ENCODE measurements at regions not wholly inside any gene's neighbourhood (a gene's known extent, or its start where the extent isn't known, plus 50 kb on each side); places are given as distances from the start of the nearest gene placed in this dataset.
"Not testable (repeated sequence)": the region's sequence is repeated elsewhere in the genome, so short reads cannot be mapped to it uniquely, and the experiment has no call there.

- no peak for DNase-seq (ENCODE audit: low read depth)
Observed at GRCh38 chr2:428591-428990, 140.7 kb upstream of the ALKAL2 start.

GRCh38 chr2:426696-427095, 138.8 kb upstream of the ALKAL2 start:
- not testable (repeated sequence) for DNase-seq (ENCODE audit: low read depth)

- no peak for DNase-seq (ENCODE audit: low read depth)
Observed at GRCh38 chr2:425947-426346, 138.1 kb upstream of the ALKAL2 start.

GRCh38 chr2:425243-425642, 137.4 kb upstream of the ALKAL2 start:
- no peak for DNase-seq (ENCODE audit: low read depth)

- peak; percentile 85 for DNase-seq (ENCODE audit: low read depth)
Observed at GRCh38 chr2:424306-425171, 136.6 kb upstream of the ALKAL2 start.

- peak; percentile 12 for DNase-seq (ENCODE audit: low read depth)
Observed at GRCh38 chr2:423479-423878, 135.6 kb upstream of the ALKAL2 start.

GRCh38 chr2:422676-423435, 135.0 kb upstream of the ALKAL2 start:
- DNase-seq (ENCODE audit: low read depth) = no peak

- no peak for DNase-seq (ENCODE audit: low read depth)
Observed at GRCh38 chr2:421406-421805, 133.5 kb upstream of the ALKAL2 start.

GRCh38 chr2:419687-420317, 131.9 kb upstream of the ALKAL2 start:
- DNase-seq (ENCODE audit: low read depth) = no peak

GRCh38 chr2:417662-418061, 129.8 kb upstream of the ALKAL2 start:
- no peak for DNase-seq (ENCODE audit: low read depth)

- no peak for DNase-seq (ENCODE audit: low read depth)
Observed at GRCh38 chr2:417006-417405, 129.1 kb upstream of the ALKAL2 start.

GRCh38 chr2:415986-416610, 128.2 kb upstream of the ALKAL2 start:
- no peak for DNase-seq (ENCODE audit: low read depth)

- no peak for DNase-seq (ENCODE audit: low read depth)
Observed at GRCh38 chr2:409523-409922, 121.6 kb upstream of the ALKAL2 start.

GRCh38 chr2:407630-408029, 119.7 kb upstream of the ALKAL2 start:
- DNase-seq (ENCODE audit: low read depth) = no peak

- no peak for DNase-seq (ENCODE audit: low read depth)
Observed at GRCh38 chr2:406876-407275, 119.0 kb upstream of the ALKAL2 start.

GRCh38 chr2:406231-406630, 118.3 kb upstream of the ALKAL2 start:
- no peak for DNase-seq (ENCODE audit: low read depth)

- no peak for DNase-seq (ENCODE audit: low read depth)
Observed at GRCh38 chr2:404581-404980, 116.7 kb upstream of the ALKAL2 start.

GRCh38 chr2:403682-404081, 115.8 kb upstream of the ALKAL2 start:
- no peak for DNase-seq (ENCODE audit: low read depth)

GRCh38 chr2:402721-403120, 114.8 kb upstream of the ALKAL2 start:
- no peak for DNase-seq (ENCODE audit: low read depth)

GRCh38 chr2:402206-402605, 114.3 kb upstream of the ALKAL2 start:
- DNase-seq (ENCODE audit: low read depth) = no peak

- no peak for DNase-seq (ENCODE audit: low read depth)
Observed at GRCh38 chr2:401019-401679, 113.3 kb upstream of the ALKAL2 start.

- no peak for DNase-seq (ENCODE audit: low read depth)
Observed at GRCh38 chr2:397926-398325, 110.0 kb upstream of the ALKAL2 start.

All from M059J (cell line).